ENCODE measurements at regions not wholly inside any gene's neighbourhood (a gene's known extent, or its start where the extent isn't known, plus 50 kb on each side); places are given as distances from the start of the nearest gene placed in this dataset.

DNA sequence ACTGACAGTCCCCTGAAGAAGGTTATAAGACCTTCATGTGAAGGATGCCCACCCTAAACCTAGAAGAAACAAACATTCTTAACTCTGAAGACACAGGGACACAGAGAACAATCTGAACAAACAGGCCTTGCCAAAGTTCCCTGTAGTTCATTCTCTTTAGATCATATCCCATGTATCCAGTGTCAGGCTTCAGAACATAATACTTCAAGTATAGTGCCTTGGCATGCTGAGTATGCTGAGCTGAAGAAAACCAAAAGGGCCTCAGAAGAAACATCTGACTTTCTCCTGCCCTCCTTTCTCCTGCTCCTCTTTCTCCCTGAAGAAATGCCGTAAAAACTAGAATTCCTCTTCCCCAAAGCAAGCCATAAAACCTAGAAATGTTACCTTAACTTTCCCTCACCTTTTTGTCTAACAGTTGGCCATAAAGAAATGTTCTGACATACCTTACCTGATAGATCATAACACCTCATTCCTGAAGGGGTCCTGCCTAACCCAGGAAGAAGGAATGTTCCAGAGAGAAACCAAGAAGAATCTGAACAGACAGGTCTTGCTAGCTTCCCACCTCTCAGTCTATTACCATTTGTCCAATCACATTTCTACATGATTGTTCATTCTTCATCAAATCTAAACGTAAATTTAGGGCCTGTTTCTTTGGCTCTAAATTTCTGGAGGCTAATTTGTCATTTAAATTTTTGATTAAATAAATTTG, 160.1 kb upstream of the ZC3H15 start:
- peak overlapping the region; percentile 22 for H3K27ac Mint-ChIP-seq
- H3K4me1 Mint-ChIP-seq (ENCODE audit: low read depth) = peaks cover 2% of the 10 kb centered on the region
- TF ChIP-seq, protein P1, sequence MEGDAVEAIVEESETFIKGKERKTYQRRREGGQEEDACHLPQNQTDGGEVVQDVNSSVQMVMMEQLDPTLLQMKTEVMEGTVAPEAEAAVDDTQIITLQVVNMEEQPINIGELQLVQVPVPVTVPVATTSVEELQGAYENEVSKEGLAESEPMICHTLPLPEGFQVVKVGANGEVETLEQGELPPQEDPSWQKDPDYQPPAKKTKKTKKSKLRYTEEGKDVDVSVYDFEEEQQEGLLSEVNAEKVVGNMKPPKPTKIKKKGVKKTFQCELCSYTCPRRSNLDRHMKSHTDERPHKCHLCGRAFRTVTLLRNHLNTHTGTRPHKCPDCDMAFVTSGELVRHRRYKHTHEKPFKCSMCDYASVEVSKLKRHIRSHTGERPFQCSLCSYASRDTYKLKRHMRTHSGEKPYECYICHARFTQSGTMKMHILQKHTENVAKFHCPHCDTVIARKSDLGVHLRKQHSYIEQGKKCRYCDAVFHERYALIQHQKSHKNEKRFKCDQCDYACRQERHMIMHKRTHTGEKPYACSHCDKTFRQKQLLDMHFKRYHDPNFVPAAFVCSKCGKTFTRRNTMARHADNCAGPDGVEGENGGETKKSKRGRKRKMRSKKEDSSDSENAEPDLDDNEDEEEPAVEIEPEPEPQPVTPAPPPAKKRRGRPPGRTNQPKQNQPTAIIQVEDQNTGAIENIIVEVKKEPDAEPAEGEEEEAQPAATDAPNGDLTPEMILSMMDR (IDR thresholded peaks at IDR 0.05; ENCODE audit: unreplicated experiment) = no peak
- peaks cover 20% of the 10 kb centered on the region for H3K9me3 Mint-ChIP-seq (ENCODE audit: low read depth)
- peaks cover 5% of the 10 kb centered on the region for H3K36me3 Mint-ChIP-seq (ENCODE audit: insufficient read depth)
- H3K27me3 Mint-ChIP-seq = no peaks in the 10 kb centered on the region
- DNase-seq (ENCODE audit: low spot score, unreplicated experiment) = no peak
- no peak overlapping the region for H3K4me3 Mint-ChIP-seq (ENCODE audit: low read depth)

- peaks cover 9% of the 10 kb centered on the region for H3K9me3 Mint-ChIP-seq (ENCODE audit: low read depth)
- TF ChIP-seq, protein P1 (IDR thresholded peaks at IDR 0.05; ENCODE audit: unreplicated experiment) = no peak
- H3K4me3 Mint-ChIP-seq (ENCODE audit: low read depth) = no peak overlapping the region
- H3K27me3 Mint-ChIP-seq = no peaks in the 10 kb centered on the region
- peaks cover 2% of the 10 kb centered on the region for H3K4me1 Mint-ChIP-seq (ENCODE audit: low read depth)
- peaks cover 3% of the 10 kb centered on the region for H3K36me3 Mint-ChIP-seq (ENCODE audit: insufficient read depth)
- no peak overlapping the region for H3K27ac Mint-ChIP-seq
- DNase-seq (ENCODE audit: low spot score, unreplicated experiment) = no peak
These were observed 158.7 kb upstream of the ZC3H15 start for GRCh38 chr2:186327251-186327868.

DNA sequence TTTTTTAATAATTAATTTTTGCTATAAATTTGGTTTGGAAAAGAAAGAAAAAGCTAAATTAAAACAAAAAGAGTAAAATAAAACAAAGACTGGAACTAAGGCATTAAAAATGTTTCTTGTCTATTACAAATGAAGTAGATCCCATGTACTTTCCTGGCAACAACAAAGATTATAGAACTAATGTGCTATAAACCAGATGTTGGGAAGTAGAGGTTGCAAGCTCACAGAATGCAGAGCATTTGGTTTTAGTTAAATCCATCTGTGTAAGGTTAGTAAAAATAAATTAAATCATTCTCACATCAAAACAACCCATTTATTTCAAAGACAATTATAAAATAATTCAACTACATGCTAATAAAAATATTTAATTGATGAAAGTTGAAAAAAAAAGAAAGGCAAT, 157.2 kb upstream of the ZC3H15 start:
- Mint-ChIP-seq H3K27me3 (no peaks in the 10 kb centered on the region), H3K27ac (no peak overlapping the region), H3K4me3 (ENCODE audit: low read depth) (no peak overlapping the region), H3K36me3 (ENCODE audit: insufficient read depth) (no peaks in the 10 kb centered on the region), H3K4me1 (ENCODE audit: low read depth) (peaks cover 2% of the 10 kb centered on the region), H3K9me3 (ENCODE audit: low read depth) (no peaks in the 10 kb centered on the region)
- DNase-seq (ENCODE audit: low spot score, unreplicated experiment) = no peak
- TF ChIP-seq, protein P1 (IDR thresholded peaks at IDR 0.05; ENCODE audit: unreplicated experiment) = no peak

DNA sequence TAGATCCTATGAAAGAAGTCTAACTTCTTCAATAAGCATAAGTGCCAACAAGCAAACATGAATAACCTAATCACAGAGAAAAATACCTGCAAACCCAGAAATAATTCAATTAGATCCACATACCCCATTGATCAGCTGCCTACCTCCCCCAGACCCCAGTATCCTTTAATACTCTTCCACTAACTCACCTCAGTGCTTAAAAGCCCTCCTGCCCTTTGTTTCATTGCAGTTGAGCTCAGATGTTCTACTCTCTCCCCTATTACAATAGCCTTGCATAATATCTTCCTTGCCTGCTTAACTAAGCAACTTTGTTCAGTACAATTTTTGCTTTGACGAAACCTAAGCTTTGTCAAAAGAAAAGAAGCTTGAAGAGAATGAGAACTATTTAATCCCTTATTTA, 156.0 kb upstream of the ZC3H15 start:
- Mint-ChIP-seq H3K9me3 (ENCODE audit: low read depth) (no peaks in the 10 kb centered on the region), H3K4me3 (ENCODE audit: low read depth) (no peak overlapping the region), H3K27ac (no peak overlapping the region), H3K36me3 (ENCODE audit: insufficient read depth) (no peaks in the 10 kb centered on the region), H3K4me1 (ENCODE audit: low read depth) (peaks cover 2% of the 10 kb centered on the region), H3K27me3 (no peaks in the 10 kb centered on the region)
- TF ChIP-seq, protein P1 (IDR thresholded peaks at IDR 0.05; ENCODE audit: unreplicated experiment) = no peak
- DNase-seq (ENCODE audit: low spot score, unreplicated experiment) = no peak

GRCh38 chr2:186339716-186340115, 146.3 kb upstream of the ZC3H15 start:
- no peaks in the 10 kb centered on the region for H3K27me3 Mint-ChIP-seq
- no peak for DNase-seq (ENCODE audit: low spot score, unreplicated experiment)
- H3K9me3 Mint-ChIP-seq (ENCODE audit: low read depth) = peaks cover 7% of the 10 kb centered on the region
- no peaks in the 10 kb centered on the region for H3K4me1 Mint-ChIP-seq (ENCODE audit: low read depth)
- no peak overlapping the region for H3K4me3 Mint-ChIP-seq (ENCODE audit: low read depth)
- no peak overlapping the region for H3K27ac Mint-ChIP-seq
- peaks cover 1% of the 10 kb centered on the region for H3K36me3 Mint-ChIP-seq (ENCODE audit: insufficient read depth)
- TF ChIP-seq, protein P1 (IDR thresholded peaks at IDR 0.05; ENCODE audit: unreplicated experiment) = no peak

Data from progenitor cell of endocrine pancreas (in vitro differentiated cells).